Rectal smooth muscle tissue (tissue), 1 donor: ENCODE measurements at regions not wholly inside any gene's neighbourhood (a gene's known extent, or its start where the extent isn't known, plus 50 kb on each side); places are given as distances from the start of the nearest gene placed in this dataset.

Experiments used
- H3K27ac ChIP-seq: one replicate; pipeline ENCODE4 v1.7.0; 2013; ENCODE audit warnings: low read depth, low read length, inconsistent platforms
- H3K27me3 ChIP-seq: one replicate; pipeline ENCODE4 v1.7.0; 2013; ENCODE audit warnings: low read length; ENCODE audit not compliant: control insufficient read depth, insufficient read depth
- H3K36me3 ChIP-seq: one replicate; pipeline ENCODE4 v1.7.0; 2013; ENCODE audit warnings: low read length; ENCODE audit not compliant: control insufficient read depth, insufficient read depth
- H3K4me1 ChIP-seq: one replicate; pipeline ENCODE4 v1.7.0; 2013; ENCODE audit warnings: low read length; ENCODE audit not compliant: control insufficient read depth, insufficient read depth
- H3K4me3 ChIP-seq: one replicate; pipeline ENCODE4 v1.7.0; 2013; ENCODE audit warnings: low read length
- H3K9ac ChIP-seq: one replicate; pipeline ENCODE4 v1.7.0; 2013; ENCODE audit warnings: low read length

GRCh38 chr13:106702505-106702904 is 134.6 kb upstream of the ARGLU1 start:
- H3K27ac ChIP-seq, result no peak overlapping the region
- H3K27me3 ChIP-seq, result no peaks in the 10 kb centered on the region
- H3K4me1 ChIP-seq, result no peaks in the 10 kb centered on the region
- H3K9ac ChIP-seq, result no peak overlapping the region
- H3K4me3 ChIP-seq, result no peak overlapping the region
- no peaks in the 10 kb centered on the region for H3K36me3 ChIP-seq

DNA sequence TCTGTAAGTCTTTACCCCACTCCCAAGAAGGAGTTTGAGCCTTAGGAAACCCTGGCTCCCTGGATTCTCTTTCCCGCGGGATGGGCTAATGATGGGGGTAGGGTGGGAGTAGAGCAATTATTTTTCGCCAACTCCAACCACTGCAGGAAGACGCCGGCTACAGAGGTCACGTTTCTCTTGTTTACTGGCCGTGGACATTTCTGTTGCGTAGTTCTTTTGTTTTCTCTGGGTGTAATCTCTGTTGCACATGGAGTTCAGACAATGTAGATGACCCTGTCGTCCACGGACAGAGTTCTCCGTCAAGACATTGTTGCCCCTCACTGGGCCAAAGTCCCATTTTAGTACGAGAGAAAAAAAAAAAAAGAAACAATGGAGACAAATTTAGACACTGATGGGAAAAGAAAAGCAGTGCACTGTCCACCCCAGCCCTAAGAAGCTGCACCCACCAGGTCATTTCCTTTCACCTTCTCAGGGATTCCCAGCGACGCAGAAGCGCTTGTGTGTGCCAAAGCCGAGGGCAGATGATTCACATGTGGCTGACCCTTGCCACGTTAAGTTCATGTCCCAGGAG is 133.9 kb upstream of the ARGLU1 start:
- no peaks in the 10 kb centered on the region for H3K4me1 ChIP-seq
- H3K9ac ChIP-seq, result no peak overlapping the region
- H3K4me3 ChIP-seq, result no peak overlapping the region
- H3K27ac ChIP-seq, result no peak overlapping the region
- H3K27me3 ChIP-seq, result no peaks in the 10 kb centered on the region
- H3K36me3 ChIP-seq, result no peaks in the 10 kb centered on the region

GRCh38 chr13:106700439-106700838 is 132.5 kb upstream of the ARGLU1 start:
- H3K27ac ChIP-seq, result no peak overlapping the region
- H3K4me1 ChIP-seq, result no peaks in the 10 kb centered on the region
- no peaks in the 10 kb centered on the region for H3K27me3 ChIP-seq
- no peaks in the 10 kb centered on the region for H3K36me3 ChIP-seq
- no peak overlapping the region for H3K9ac ChIP-seq
- H3K4me3 ChIP-seq, result no peak overlapping the region

DNA sequence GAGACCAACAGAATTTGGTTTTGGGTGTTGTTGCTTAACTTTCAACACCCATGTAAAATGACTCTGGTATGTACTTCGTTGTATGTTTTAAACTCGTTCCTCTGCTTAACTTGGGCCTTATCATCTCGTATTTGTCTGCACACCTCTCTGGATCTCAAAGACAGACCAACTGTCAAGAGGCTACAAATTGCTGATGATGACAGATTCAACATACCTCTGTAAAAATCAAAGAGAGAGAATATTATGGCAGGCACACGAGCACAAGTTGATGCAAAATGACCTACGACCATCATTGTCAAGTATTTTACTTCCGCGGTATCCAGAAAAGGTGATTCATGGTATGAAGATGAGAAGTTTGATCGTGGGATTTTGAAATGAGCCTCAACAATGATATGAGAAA is 132.1 kb upstream of the ARGLU1 start:
- Histone ChIP-seq H3K9ac (no peak overlapping the region), H3K27ac (no peak overlapping the region), H3K36me3 (no peaks in the 10 kb centered on the region)

DNA sequence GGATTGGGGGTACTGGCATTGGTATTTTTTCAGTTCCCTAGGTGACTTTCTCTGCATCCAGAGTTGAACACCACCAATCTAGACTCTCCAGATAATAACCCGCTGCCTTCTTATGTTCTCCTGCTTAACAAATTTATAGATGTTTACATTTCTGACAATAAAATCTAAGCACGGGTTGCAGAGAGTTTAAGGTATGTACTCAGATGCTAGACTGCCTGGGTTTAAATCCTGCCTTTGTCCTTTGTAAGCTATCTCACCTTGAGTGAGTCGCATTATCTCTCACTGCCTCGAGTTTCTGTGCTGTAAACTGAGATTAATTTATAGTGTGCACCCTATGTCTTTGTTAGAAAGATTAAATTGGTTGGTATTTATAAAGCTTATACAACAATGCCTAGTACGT is 131.4 kb upstream of the ARGLU1 start:
- no peaks in the 10 kb centered on the region for H3K27me3 ChIP-seq
- H3K4me3 ChIP-seq, result no peak overlapping the region
- no peak overlapping the region for H3K27ac ChIP-seq
- H3K36me3 ChIP-seq, result no peaks in the 10 kb centered on the region
- H3K9ac ChIP-seq, result no peak overlapping the region
- H3K4me1 ChIP-seq, result no peaks in the 10 kb centered on the region

More for the DNA sequence above, 132.1 kb upstream of the ARGLU1 start:
- Histone ChIP-seq H3K4me3 (no peak overlapping the region), H3K27me3 (no peaks in the 10 kb centered on the region), H3K4me1 (no peaks in the 10 kb centered on the region)

DNA sequence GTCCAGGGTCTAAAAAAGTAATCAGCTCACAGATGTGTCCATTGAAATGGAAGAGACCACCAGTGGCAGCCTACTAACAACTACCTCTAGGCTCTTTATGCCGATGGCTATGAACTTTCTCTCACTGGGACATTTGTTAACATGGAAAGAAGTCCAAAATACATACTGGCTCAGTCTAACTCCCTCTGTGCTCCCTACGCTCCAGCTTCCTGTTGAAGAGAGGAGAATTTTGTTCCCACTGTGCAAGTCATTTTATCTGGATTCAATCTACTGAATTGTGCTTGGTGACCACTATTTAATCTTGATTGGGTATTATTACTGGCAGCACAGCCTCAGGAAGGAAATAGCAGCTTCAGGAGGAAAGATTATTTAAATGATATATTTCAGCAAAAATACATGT is 128.8 kb upstream of the ARGLU1 start:
- no peak overlapping the region for H3K27ac ChIP-seq

DNA sequence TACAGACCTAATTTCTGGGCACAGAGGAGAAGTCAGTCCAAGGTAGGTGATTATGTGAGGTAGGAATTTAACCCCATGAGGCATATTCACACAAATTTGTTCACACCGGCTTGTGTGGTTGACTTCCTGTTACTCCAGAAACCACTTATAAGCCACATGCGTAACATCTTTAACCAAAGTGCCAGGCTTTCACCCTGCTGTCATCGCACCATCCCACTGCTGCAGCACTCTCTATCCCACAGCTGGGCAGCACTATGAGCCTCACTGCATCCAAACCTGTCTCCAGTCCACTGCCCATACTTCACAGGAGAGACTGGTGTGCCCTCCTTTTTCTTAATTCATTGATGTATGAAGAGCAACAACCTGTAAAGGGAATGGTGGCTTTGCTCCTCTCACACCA is 128.2 kb upstream of the ARGLU1 start:
- Histone ChIP-seq H3K27me3 (no peaks in the 10 kb centered on the region), H3K36me3 (no peaks in the 10 kb centered on the region), H3K27ac (no peak overlapping the region)

More for the DNA sequence above, 128.8 kb upstream of the ARGLU1 start:
- H3K4me1 ChIP-seq, result no peaks in the 10 kb centered on the region
- H3K27me3 ChIP-seq, result no peaks in the 10 kb centered on the region
- no peak overlapping the region for H3K4me3 ChIP-seq
- no peak overlapping the region for H3K9ac ChIP-seq
- H3K36me3 ChIP-seq, result no peaks in the 10 kb centered on the region

GRCh38 chr13:106695139-106695538 is 127.2 kb upstream of the ARGLU1 start:
- Histone ChIP-seq H3K4me1 (no peaks in the 10 kb centered on the region), H3K9ac (no peak overlapping the region), H3K27me3 (no peaks in the 10 kb centered on the region), H3K27ac (no peak overlapping the region), H3K36me3 (no peaks in the 10 kb centered on the region), H3K4me3 (no peak overlapping the region)

More for the DNA sequence above, 128.2 kb upstream of the ARGLU1 start:
- no peaks in the 10 kb centered on the region for H3K4me1 ChIP-seq
- H3K4me3 ChIP-seq, result no peak overlapping the region
- no peak overlapping the region for H3K9ac ChIP-seq

- H3K27me3 ChIP-seq, result no peaks in the 10 kb centered on the region
- no peak overlapping the region for H3K9ac ChIP-seq
- H3K36me3 ChIP-seq, result no peaks in the 10 kb centered on the region
- H3K4me1 ChIP-seq, result no peaks in the 10 kb centered on the region
- H3K27ac ChIP-seq, result no peak overlapping the region
- H3K4me3 ChIP-seq, result no peak overlapping the region
Measured at GRCh38 chr13:106691861-106692260, 123.9 kb upstream of the ARGLU1 start.

GRCh38 chr13:106691341-106691740 is 123.4 kb upstream of the ARGLU1 start:
- H3K4me1 ChIP-seq, result no peaks in the 10 kb centered on the region
- no peak overlapping the region for H3K4me3 ChIP-seq
- H3K36me3 ChIP-seq, result no peaks in the 10 kb centered on the region
- H3K9ac ChIP-seq, result no peak overlapping the region
- H3K27ac ChIP-seq, result no peak overlapping the region
- H3K27me3 ChIP-seq, result no peaks in the 10 kb centered on the region

DNA sequence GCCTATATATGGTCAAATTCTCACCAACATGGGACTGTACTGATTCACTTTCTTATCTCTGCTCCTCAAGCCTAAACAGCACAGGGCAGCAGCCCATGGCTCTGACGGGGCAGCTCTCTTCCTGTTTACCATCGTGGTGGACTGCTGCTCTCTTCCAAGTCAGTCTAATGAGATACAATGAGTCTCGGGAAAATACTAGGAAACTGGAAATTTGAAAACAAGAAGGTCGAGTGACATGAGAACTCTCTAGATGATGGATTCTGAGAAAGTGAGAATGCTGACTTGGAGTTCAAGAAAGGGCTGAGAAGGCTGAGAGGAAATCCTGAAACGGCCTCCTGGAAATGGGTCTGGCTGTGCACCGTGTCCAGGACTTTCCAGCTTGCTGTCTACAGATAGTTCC is 122.8 kb upstream of the ARGLU1 start:
- Histone ChIP-seq H3K36me3 (no peaks in the 10 kb centered on the region), H3K4me3 (no peak overlapping the region), H3K4me1 (no peaks in the 10 kb centered on the region), H3K9ac (no peak overlapping the region), H3K27ac (no peak overlapping the region), H3K27me3 (no peaks in the 10 kb centered on the region)

- Histone ChIP-seq H3K9ac (no peak overlapping the region), H3K4me1 (no peaks in the 10 kb centered on the region), H3K4me3 (no peak overlapping the region), H3K27ac (no peak overlapping the region), H3K36me3 (no peaks in the 10 kb centered on the region), H3K27me3 (no peaks in the 10 kb centered on the region)
Measured at GRCh38 chr13:106689906-106690305, 122.0 kb upstream of the ARGLU1 start.

GRCh38 chr13:106688940-106689339 is 121.0 kb upstream of the ARGLU1 start:
- no peaks in the 10 kb centered on the region for H3K27me3 ChIP-seq
- H3K4me1 ChIP-seq, result no peaks in the 10 kb centered on the region
- H3K4me3 ChIP-seq, result no peak overlapping the region
- H3K36me3 ChIP-seq, result no peaks in the 10 kb centered on the region
- H3K27ac ChIP-seq, result no peak overlapping the region
- no peak overlapping the region for H3K9ac ChIP-seq
